ENCODE measurements at regions not wholly inside any gene's neighbourhood (a gene's known extent, or its start where the extent isn't known, plus 50 kb on each side); places are given as distances from the start of the nearest gene placed in this dataset.

DNA sequence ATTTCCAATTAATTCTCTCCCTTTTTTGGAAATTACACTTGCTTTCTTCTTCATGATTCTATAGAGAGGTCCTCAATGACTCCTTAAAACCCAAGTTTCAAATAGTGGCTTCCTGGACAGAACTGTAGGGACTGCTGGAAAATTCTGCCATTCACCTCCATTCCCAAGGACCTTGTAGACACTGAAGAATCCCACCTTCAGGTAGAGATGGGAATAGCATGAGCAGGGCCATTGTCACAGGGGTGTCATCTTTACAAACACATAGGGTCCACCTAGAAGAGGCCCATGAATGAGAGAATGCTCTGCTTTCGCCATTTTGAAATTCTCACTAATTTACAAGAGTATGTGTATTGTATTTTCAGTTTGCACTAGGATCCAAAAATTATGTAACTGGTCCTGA is 701.7 kb upstream of the CELF2 start:
- intact Hi-C loops (cut with DNase I) = no loop called here
- no peak overlapping the region for H3K27ac ChIP-seq
- H3K27me3 ChIP-seq = no peaks in the 10 kb centered on the region
- H3K9me3 ChIP-seq = no peaks in the 10 kb centered on the region
- no peak for TF ChIP-seq POLR2AphosphoS5 (IDR thresholded peaks at IDR 0.05; ENCODE audit: insufficient read depth in 1 of 2, low read depth in 1 of 2)
- no peak for TF ChIP-seq POLR2A (IDR thresholded peaks at IDR 0.05)
- TF ChIP-seq, protein P1, sequence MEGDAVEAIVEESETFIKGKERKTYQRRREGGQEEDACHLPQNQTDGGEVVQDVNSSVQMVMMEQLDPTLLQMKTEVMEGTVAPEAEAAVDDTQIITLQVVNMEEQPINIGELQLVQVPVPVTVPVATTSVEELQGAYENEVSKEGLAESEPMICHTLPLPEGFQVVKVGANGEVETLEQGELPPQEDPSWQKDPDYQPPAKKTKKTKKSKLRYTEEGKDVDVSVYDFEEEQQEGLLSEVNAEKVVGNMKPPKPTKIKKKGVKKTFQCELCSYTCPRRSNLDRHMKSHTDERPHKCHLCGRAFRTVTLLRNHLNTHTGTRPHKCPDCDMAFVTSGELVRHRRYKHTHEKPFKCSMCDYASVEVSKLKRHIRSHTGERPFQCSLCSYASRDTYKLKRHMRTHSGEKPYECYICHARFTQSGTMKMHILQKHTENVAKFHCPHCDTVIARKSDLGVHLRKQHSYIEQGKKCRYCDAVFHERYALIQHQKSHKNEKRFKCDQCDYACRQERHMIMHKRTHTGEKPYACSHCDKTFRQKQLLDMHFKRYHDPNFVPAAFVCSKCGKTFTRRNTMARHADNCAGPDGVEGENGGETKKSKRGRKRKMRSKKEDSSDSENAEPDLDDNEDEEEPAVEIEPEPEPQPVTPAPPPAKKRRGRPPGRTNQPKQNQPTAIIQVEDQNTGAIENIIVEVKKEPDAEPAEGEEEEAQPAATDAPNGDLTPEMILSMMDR (IDR thresholded peaks at IDR 0.05) = no peak
- H3K36me3 ChIP-seq = no peaks in the 10 kb centered on the region
- no peak for DNase-seq (ENCODE audit: extremely low spot score in 2 of 2)
- no peak overlapping the region for H3K4me3 ChIP-seq
- no peaks in the 10 kb centered on the region for H3K4me1 ChIP-seq

GRCh38 chr10:10317151-10317550 is 700.5 kb upstream of the CELF2 start:
- Histone ChIP-seq H3K36me3 (no peaks in the 10 kb centered on the region), H3K9me3 (no peaks in the 10 kb centered on the region), H3K4me1 (no peaks in the 10 kb centered on the region), H3K27me3 (no peaks in the 10 kb centered on the region), H3K27ac (no peak overlapping the region), H3K4me3 (no peak overlapping the region)
- DNase-seq (ENCODE audit: extremely low spot score in 2 of 2) = no peak
- no peak for TF ChIP-seq POLR2A (IDR thresholded peaks at IDR 0.05)
- TF ChIP-seq, protein P1 (IDR thresholded peaks at IDR 0.05) = no peak
- no peak for TF ChIP-seq POLR2AphosphoS5 (IDR thresholded peaks at IDR 0.05; ENCODE audit: insufficient read depth in 1 of 2, low read depth in 1 of 2)
- intact Hi-C loops (cut with DNase I) = no loop called here

GRCh38 chr10:10318856-10319255 is 698.8 kb upstream of the CELF2 start:
- DNase-seq (ENCODE audit: extremely low spot score in 2 of 2) = no peak
- intact Hi-C loops (cut with DNase I) = no loop called here
- Histone ChIP-seq H3K27ac (no peak overlapping the region), H3K4me1 (no peaks in the 10 kb centered on the region), H3K36me3 (no peaks in the 10 kb centered on the region), H3K4me3 (no peak overlapping the region), H3K9me3 (no peaks in the 10 kb centered on the region), H3K27me3 (no peaks in the 10 kb centered on the region)
- TF ChIP-seq POLR2A (IDR thresholded peaks at IDR 0.05) (no peak), POLR2AphosphoS5 (IDR thresholded peaks at IDR 0.05; ENCODE audit: insufficient read depth in 1 of 2, low read depth in 1 of 2) (no peak)
- TF ChIP-seq, protein P1 (IDR thresholded peaks at IDR 0.05) = no peak

DNA sequence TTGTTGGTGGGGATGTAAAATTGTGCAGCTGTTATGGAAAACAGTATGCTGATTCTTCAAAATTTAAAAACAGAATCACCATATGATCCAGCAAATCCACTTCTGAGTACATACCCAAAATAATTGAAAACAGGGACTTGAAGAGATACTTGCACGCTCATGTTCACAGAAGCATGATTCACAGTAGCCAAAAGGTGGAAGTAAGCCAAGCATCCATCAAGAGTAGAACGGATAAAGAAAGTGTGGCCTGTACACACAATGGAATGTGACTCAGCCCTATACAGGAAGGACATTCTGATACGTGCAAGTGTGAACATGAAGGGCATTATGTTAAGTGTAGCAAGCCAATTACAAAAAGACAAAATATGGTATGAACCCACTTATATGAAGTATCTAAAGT is 696.7 kb upstream of the CELF2 start:
- intact Hi-C loops (cut with DNase I) = no loop called here
- H3K4me1 ChIP-seq = no peaks in the 10 kb centered on the region
- H3K27ac ChIP-seq = no peak overlapping the region
- TF ChIP-seq POLR2A (IDR thresholded peaks at IDR 0.05) (no peak), POLR2AphosphoS5 (IDR thresholded peaks at IDR 0.05; ENCODE audit: insufficient read depth in 1 of 2, low read depth in 1 of 2) (no peak)
- TF ChIP-seq, protein P1 (IDR thresholded peaks at IDR 0.05) = no peak
- H3K36me3 ChIP-seq = no peaks in the 10 kb centered on the region
- DNase-seq (ENCODE audit: extremely low spot score in 2 of 2) = no peak
- H3K4me3 ChIP-seq = no peak overlapping the region
- no peaks in the 10 kb centered on the region for H3K9me3 ChIP-seq
- no peaks in the 10 kb centered on the region for H3K27me3 ChIP-seq

DNA sequence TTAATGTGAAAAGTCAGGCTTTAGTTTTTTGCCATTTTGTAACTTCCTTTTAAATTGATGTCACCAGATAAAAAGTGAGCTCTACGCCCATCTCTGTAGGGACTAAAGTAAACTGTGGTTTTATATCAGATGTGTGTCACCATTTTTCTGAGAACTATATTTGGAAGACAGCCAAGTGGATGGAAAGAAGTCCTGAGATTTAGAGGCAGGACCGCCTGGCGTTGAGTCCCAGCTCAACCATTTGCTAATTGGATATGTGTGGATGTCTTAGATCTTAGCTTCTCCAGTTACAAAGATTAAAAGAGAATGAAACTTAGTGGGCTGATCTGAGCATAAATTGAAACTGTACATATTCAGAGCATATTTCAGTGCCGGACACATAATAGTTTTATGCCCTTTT is 691.6 kb upstream of the CELF2 start:
- Histone ChIP-seq H3K4me1 (no peaks in the 10 kb centered on the region), H3K4me3 (no peak overlapping the region), H3K9me3 (no peaks in the 10 kb centered on the region), H3K27me3 (no peaks in the 10 kb centered on the region), H3K27ac (no peak overlapping the region), H3K36me3 (no peaks in the 10 kb centered on the region)
- DNase-seq (ENCODE audit: extremely low spot score in 2 of 2) = no peak
- intact Hi-C loops (cut with DNase I) = no loop called here
- TF ChIP-seq, protein P1 (IDR thresholded peaks at IDR 0.05) = no peak
- TF ChIP-seq POLR2AphosphoS5 (IDR thresholded peaks at IDR 0.05; ENCODE audit: insufficient read depth in 1 of 2, low read depth in 1 of 2) (no peak), POLR2A (IDR thresholded peaks at IDR 0.05) (no peak)
